ENCODE measurements at regions not wholly inside any gene's neighbourhood (a gene's known extent, or its start where the extent isn't known, plus 50 kb on each side); places are given as distances from the start of the nearest gene placed in this dataset.
"Not testable (repeated sequence)": the region's sequence is repeated elsewhere in the genome, so short reads cannot be mapped to it uniquely, and the experiment has no call there.

DNA sequence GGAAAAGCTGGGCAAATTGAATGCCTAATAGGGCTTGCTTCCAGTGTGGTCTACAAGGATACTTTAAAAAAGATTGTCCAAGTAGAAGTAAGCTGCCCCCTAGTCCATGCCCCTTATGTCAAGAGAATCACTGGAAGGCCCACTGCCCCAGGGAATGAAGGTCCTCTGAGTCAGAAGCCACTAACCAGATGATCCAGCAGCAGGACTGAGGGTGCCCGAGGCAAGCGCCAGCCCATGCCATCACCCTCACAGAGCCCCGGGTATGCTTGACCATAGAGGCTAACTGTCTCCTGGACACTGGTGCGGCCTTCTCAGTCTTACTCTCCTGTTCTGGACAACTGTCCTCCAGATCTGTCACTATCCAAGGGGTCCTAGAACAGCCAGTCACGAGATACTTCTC is 201.2 kb downstream of the PYDC2 start:
- TF ChIP-seq POLR2AphosphoS5 (IDR thresholded peaks at IDR 0.05); EP300 (IDR thresholded peaks at IDR 0.05; ENCODE audit: low read depth); POLR2A (IDR thresholded peaks at IDR 0.05): not testable (repeated sequence)
- TF ChIP-seq, protein P1, sequence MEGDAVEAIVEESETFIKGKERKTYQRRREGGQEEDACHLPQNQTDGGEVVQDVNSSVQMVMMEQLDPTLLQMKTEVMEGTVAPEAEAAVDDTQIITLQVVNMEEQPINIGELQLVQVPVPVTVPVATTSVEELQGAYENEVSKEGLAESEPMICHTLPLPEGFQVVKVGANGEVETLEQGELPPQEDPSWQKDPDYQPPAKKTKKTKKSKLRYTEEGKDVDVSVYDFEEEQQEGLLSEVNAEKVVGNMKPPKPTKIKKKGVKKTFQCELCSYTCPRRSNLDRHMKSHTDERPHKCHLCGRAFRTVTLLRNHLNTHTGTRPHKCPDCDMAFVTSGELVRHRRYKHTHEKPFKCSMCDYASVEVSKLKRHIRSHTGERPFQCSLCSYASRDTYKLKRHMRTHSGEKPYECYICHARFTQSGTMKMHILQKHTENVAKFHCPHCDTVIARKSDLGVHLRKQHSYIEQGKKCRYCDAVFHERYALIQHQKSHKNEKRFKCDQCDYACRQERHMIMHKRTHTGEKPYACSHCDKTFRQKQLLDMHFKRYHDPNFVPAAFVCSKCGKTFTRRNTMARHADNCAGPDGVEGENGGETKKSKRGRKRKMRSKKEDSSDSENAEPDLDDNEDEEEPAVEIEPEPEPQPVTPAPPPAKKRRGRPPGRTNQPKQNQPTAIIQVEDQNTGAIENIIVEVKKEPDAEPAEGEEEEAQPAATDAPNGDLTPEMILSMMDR (IDR thresholded peaks at IDR 0.05): not testable (repeated sequence)

Data from transverse colon (tissue), 4 donors.